ENCODE measurements at regions not wholly inside any gene's neighbourhood (a gene's known extent, or its start where the extent isn't known, plus 50 kb on each side); places are given as distances from the start of the nearest gene placed in this dataset.
A peak's percentile ranks its signal among the peaks of the same experiment; 100 is the strongest.
"Not testable (repeated sequence)": the region's sequence is repeated elsewhere in the genome, so short reads cannot be mapped to it uniquely, and the experiment has no call there.

GRCh38 chr16:29578898-29579297 is 72.7 kb upstream of the NPIPB12 start:
- not testable (repeated sequence) for H3K4me1 ChIP-seq; H3K36me3 ChIP-seq; DNase-seq (ENCODE audit: low spot score in 2 of 2); H3K27me3 ChIP-seq; H3K9me3 ChIP-seq; H3K27ac ChIP-seq; H3K4me3 ChIP-seq
- 54% methylated on average over 1 of the region's 1 CpG for WGBS

DNA sequence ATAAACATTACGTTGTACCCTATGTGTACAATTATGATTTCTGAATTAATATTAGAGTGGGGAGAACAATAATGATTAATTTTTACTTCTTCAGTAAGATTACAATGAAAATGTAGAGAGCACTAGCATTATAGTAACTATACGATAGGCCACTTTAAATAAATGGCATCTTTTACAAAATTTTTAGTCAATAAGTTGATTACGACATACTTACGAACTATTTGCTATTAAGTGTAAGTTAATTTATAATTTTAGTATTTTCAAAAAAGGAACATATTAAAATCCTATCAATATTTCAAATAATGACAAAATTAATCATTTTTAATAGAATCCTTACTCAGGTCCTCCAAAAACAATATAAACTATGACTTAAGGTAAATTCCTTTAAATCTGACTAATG is 75.6 kb upstream of the NPIPB12 start:
- H3K27ac ChIP-seq; H3K9me3 ChIP-seq; H3K36me3 ChIP-seq; DNase-seq (ENCODE audit: low spot score in 2 of 2); H3K4me3 ChIP-seq; H3K27me3 ChIP-seq; H3K4me1 ChIP-seq: not testable (repeated sequence)
- WGBS, result 91% methylated on average over 4 of the region's 4 CpGs

DNA sequence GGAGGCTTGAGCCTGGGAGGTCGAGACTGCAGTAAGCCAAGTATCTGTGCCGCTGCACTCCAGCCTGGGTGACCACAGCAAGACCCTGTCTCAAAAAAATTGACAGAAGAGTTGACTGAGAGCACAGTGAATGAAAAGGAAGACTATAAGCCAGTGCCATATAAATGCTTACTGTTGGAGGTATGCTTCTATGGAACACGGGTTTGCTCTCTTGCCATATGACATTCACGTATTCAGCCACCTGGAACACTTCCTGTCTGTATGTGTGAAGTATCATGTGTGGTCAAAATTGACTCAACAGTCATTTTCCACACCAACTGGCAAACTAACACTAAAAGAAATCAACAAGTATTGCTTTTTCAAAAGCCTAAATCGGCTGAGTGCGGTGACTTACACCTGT is 71.1 kb upstream of the SPN start:
- H3K4me1 ChIP-seq, result peaks cover 12% of the 10 kb centered on the region
- H3K27me3 ChIP-seq; H3K4me3 ChIP-seq; DNase-seq (ENCODE audit: low spot score in 2 of 2); H3K36me3 ChIP-seq; H3K27ac ChIP-seq; H3K9me3 ChIP-seq: not testable (repeated sequence)
- WGBS, result 95% methylated on average over 2 of the region's 6 CpGs

GRCh38 chr16:29594269-29594925 is 68.7 kb upstream of the SPN start:
- H3K9me3 ChIP-seq; DNase-seq (ENCODE audit: low spot score in 2 of 2); H3K27me3 ChIP-seq; H3K36me3 ChIP-seq: not testable (repeated sequence)
- peak overlapping the region; percentile 96 for H3K27ac ChIP-seq
- 0% methylated on average over 5 of the region's 38 CpGs for WGBS
- H3K4me1 ChIP-seq, result peaks cover 12% of the 10 kb centered on the region
- peak overlapping the region; percentile 62 for H3K4me3 ChIP-seq

DNA sequence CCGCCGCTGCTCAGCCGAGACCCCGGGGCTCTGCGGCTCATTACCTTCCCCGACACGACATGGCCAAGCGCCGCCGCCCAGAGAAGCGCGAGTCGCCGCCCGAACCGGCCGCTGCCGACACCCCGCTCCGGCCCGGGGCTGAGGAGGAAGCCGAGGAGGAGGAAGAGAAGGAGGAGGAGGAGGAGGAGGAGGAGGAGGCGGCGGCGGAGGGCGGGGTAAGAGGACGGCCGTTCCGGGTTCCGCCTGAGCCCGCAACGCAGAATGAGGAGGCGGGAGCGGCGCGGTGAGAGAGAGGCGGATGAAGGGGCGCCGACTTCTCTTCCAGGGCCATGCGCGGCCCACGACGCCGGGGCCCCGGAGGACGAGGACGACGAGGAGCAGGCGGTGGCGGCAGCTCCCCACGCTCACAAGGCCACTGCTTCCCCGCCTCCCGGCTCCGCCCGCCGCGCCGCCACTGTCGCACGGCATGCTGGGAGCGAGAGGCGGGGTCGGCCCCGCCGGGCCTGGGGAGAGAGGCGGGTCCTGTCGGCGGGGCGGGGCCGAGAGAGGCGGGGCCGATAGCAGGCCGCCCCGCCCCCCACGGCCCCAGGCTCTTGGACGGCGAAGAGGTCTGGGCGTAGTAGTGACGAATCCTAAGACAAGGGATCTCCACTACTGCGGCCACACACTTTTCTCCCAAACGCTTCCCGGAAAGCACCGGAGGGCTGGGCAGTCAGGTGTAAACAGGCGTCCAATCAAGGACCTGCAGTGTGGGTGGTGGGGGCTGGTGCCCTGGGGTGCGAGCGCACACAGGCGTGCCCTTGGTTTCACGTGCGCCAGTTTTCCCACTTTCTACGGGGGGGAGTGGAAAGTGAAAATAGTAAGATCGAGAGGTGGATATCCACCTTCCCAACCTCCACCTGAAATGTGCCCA is 67.9 kb upstream of the SPN start:
- peak; percentile 91 to 93 for DNase-seq (ENCODE audit: low spot score in 2 of 2)
- peak overlapping the region; percentile 62 for H3K4me3 ChIP-seq
- H3K9me3 ChIP-seq, H3K36me3 ChIP-seq, H3K27me3 ChIP-seq: not testable (repeated sequence)
- H3K27ac ChIP-seq, result peak overlapping the region; percentile 96
- peaks cover 12% of the 10 kb centered on the region for H3K4me1 ChIP-seq
- under 1% methylated on average over 43 of the region's 91 CpGs for WGBS
- peak; percentile 42 to 59 for TF ChIP-seq POLR2A (IDR thresholded peaks at IDR 0.05)

GRCh38 chr16:29597030-29597429 is 66.0 kb upstream of the SPN start:
- H3K9me3 ChIP-seq; H3K4me3 ChIP-seq; H3K27ac ChIP-seq; DNase-seq (ENCODE audit: low spot score in 2 of 2); H3K36me3 ChIP-seq; H3K27me3 ChIP-seq: not testable (repeated sequence)
- H3K4me1 ChIP-seq, result peaks cover 12% of the 10 kb centered on the region
- 85% methylated on average over 7 of the region's 7 CpGs for WGBS

DNA sequence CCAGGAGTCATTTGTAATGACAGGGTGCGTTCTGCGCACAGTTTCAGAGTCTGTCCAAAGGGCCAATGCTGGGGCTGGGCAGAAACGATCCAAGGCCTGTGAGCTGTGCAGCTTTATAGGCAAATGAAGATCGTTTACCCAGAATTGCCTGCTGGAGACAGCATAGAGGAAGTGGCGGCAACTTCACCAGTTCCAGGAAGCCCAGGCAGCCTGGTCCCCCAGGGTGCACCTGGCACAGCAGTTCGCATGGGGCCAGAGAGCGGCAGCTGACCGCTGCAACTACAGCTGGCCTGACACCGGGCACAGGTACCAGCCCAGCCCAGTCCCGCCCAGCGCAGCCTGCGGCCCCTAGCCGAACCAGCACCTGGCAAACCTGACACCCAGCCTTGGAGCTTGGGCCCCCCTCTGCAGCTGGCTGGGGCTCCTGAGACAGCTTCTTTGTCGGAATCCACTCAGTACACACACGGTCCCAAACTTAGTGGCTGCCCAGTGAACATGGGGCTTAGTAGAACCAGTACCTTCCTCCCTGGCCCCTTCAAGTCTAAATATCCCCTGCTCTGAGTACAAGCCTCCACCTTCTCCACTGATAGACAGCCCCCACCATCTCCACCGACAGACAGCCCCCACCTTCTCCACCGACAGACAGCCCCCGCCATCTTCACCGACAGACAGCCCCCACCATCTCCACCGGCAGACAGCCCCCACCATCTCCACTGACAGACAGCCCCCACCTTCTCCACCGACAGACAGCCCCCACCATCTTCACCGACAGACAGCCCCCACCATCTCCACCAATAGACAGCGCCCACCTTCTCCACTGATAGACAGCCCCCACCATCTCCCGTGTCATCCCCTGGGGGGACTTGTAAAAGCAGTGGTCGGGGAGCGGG is 62.7 kb upstream of the SPN start:
- H3K27me3 ChIP-seq; DNase-seq (ENCODE audit: low spot score in 2 of 2); H3K4me3 ChIP-seq; H3K36me3 ChIP-seq; H3K9me3 ChIP-seq; H3K27ac ChIP-seq: not testable (repeated sequence)
- 65% methylated on average over 25 of the region's 26 CpGs for WGBS
- H3K4me1 ChIP-seq, result peaks cover 12% of the 10 kb centered on the region

- WGBS, result 86% methylated on average over 8 of the region's 9 CpGs
- H3K4me1 ChIP-seq, H3K27me3 ChIP-seq, H3K36me3 ChIP-seq, H3K4me3 ChIP-seq, H3K9me3 ChIP-seq: not testable (repeated sequence)
- H3K27ac ChIP-seq, result peak overlapping the region; percentile 29
- peak in 1 of 2 donors; percentile 72 for DNase-seq (ENCODE audit: low spot score in 2 of 2)
Measured at GRCh38 chr16:29602247-29602625, 60.8 kb upstream of the SPN start.

- not testable (repeated sequence) for H3K9me3 ChIP-seq; H3K27ac ChIP-seq; H3K36me3 ChIP-seq; DNase-seq (ENCODE audit: low spot score in 2 of 2); H3K4me1 ChIP-seq; H3K27me3 ChIP-seq; H3K4me3 ChIP-seq
- 85% methylated on average over 6 of the region's 6 CpGs for WGBS
Measured at GRCh38 chr16:29602683-29603088, 60.4 kb upstream of the SPN start.

- DNase-seq (ENCODE audit: low spot score in 2 of 2), result peak; percentile 48 to 71
- WGBS, result 46% methylated on average over 9 of the region's 21 CpGs
- not testable (repeated sequence) for H3K9me3 ChIP-seq, H3K27ac ChIP-seq, H3K27me3 ChIP-seq, H3K4me1 ChIP-seq, H3K36me3 ChIP-seq, H3K4me3 ChIP-seq
Measured at GRCh38 chr16:29604631-29605549, 58.2 kb upstream of the SPN start.

- not testable (repeated sequence) for H3K27ac ChIP-seq, H3K36me3 ChIP-seq, H3K4me1 ChIP-seq, H3K27me3 ChIP-seq, H3K4me3 ChIP-seq, H3K9me3 ChIP-seq
- 100% methylated on average over 3 of the region's 16 CpGs for whole genome bisulfite sequencing
- DNase-seq (ENCODE audit: low spot score in 2 of 2), result peak in 1 of 2 donors; percentile 21
Measured at GRCh38 chr16:29605593-29606205, 57.3 kb upstream of the SPN start.

DNA sequence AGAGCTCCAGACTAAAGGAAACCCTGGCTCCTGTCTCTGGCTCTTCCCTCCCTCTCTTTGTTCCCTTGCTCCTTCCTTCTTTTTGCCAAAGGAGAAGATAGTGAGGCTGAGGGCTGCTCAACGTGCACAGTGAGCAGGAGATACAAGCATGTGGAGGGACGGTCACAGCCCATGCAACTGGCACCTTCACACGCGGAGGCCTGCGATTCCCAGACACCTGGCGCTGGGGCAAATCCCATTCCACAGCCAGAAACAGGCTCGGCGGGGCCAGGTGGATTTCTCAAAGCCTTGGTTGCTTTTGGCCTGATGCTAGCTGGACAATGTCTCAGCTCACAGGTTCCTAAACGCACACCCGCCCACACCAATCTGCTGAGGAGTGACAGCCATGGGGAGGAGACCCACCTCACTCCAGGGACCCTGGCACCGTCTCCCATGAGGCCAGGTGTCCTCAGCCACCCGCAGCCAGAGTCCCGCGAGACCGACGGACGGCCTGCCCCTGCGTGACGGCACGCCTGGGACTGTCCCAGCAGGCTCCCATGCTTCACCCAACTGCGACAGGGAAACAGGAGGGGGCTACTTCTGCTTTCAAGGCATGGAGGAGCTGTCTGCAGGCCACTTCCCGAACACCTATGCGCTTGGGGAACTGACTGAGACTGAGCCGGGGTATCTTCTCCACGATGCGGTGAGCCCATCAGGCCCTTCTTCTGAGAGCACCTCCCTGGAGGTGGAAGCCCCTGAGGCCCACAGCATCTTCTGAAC is 56.2 kb upstream of the SPN start:
- H3K4me1 ChIP-seq, result peaks cover 15% of the 10 kb centered on the region
- H3K27ac ChIP-seq, result not testable (repeated sequence)

More for the DNA sequence above, 56.2 kb upstream of the SPN start:
- not testable (repeated sequence) for H3K36me3 ChIP-seq, H3K9me3 ChIP-seq, H3K27me3 ChIP-seq, H3K4me3 ChIP-seq
- DNase-seq (ENCODE audit: low spot score in 2 of 2), result peak in 1 of 2 donors; percentile 59
- WGBS, result 71% methylated on average over 11 of the region's 26 CpGs
